Body of pancreas (tissue), 4 donors: ENCODE measurements at regions not wholly inside any gene's neighbourhood (a gene's known extent, or its start where the extent isn't known, plus 50 kb on each side); places are given as distances from the start of the nearest gene placed in this dataset.

ENCODE experiments used
- CTCF ChIP-seq, 7 experiments: fragments of 450-650 bp in 4 of 7; fragments of 200-600 bp in 3 of 7; sonication (generic) in 3 of 7; IDR thresholded peaks; one replicate each; pipeline ENCODE4 v1.5.1; 2016 to 2019; ENCODE audit warnings: antibody characterized with exemption in 7 of 7
- POLR2A ChIP-seq, 3 donors: fragments of 450-650 bp; IDR thresholded peaks; one replicate each; pipeline ENCODE4 v1.6.1; 2016; ENCODE audit warnings: antibody characterized with exemption in 3 of 3, mild to moderate bottlenecking in 2 of 3

- no peak for TF ChIP-seq CTCF (IDR thresholded peaks at IDR 0.05)
- no peak for TF ChIP-seq POLR2A (IDR thresholded peaks at IDR 0.05)
Observed at GRCh38 chr5:88557881-88558280, 289.2 kb upstream of the TMEM161B start.
